ENCODE measurements at regions not wholly inside any gene's neighbourhood (a gene's known extent, or its start where the extent isn't known, plus 50 kb on each side); places are given as distances from the start of the nearest gene placed in this dataset.

DNA sequence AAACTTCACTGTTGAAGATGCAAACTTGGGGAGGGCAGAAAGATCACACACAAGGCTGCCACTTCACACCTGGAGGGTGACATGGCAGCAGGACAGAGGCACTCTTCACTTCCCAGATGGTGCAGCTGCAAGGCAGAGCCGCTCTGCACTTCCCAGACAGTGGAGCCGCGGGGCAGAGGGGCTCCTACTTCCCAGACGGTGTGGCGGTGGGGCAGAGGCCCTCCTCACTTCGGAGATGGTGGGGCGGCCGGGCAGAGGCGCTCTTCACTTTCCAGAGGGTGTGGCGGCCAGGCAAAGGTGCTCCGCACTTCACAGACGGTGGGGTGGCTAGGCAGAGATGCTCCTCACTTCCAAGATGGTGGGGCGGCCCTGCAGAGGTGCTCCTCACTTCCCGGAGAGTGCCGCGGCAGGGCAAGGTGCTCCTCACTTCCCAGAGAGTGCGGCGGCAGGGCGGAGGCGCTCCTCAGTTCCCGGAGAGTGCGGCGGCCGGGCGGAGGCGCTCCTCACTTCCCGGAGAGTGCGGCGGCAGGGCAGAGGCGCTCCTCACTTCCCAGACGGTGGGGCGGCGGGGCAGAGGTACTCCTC lies 58.3 kb upstream of the PPP1R9A start:
- H3K4me1 ChIP-seq (ENCODE audit: insufficient read depth, low read length) = no peaks in the 10 kb centered on the region
- no peaks in the 10 kb centered on the region for H3K9me3 ChIP-seq (ENCODE audit: low read length)
- no peak overlapping the region for H3K4me2 ChIP-seq (ENCODE audit: low read length)
- ChIA-PET CTCF (no interaction called here), POLR2A (ENCODE audit: unreplicated experiment) (no interaction called here)
- no TSS peak for BruUV-seq (replicated peaks)
- no peak overlapping the region for H3K4me3 ChIP-seq (ENCODE audit: low read length)
- DNase-seq (no peak), ATAC-seq (no peak)
- no peaks in the 10 kb centered on the region for H3K36me3 ChIP-seq (ENCODE audit: low read depth, low read length)
- no peak overlapping the region for H2AFZ ChIP-seq (ENCODE audit: low read length)
- no peaks in the 10 kb centered on the region for H3K79me2 ChIP-seq (ENCODE audit: low read length)
- H3K9me2 ChIP-seq (replicated peaks; ENCODE audit: low read length) = no peaks in the 10 kb centered on the region
- no peaks in the 10 kb centered on the region for H3K27me3 ChIP-seq (ENCODE audit: low read length)
- H4K20me1 ChIP-seq (ENCODE audit: low read length) = no peaks in the 10 kb centered on the region
- TF ChIP-seq EZH2phosphoT487 (IDR thresholded peaks at IDR 0.05; ENCODE audit: borderline replicate concordance, low read length) (no peak), EZH2 (IDR thresholded peaks at IDR 0.05; ENCODE audit: low read length, unreplicated experiment) (no peak)
- TF ChIP-seq, protein P1, sequence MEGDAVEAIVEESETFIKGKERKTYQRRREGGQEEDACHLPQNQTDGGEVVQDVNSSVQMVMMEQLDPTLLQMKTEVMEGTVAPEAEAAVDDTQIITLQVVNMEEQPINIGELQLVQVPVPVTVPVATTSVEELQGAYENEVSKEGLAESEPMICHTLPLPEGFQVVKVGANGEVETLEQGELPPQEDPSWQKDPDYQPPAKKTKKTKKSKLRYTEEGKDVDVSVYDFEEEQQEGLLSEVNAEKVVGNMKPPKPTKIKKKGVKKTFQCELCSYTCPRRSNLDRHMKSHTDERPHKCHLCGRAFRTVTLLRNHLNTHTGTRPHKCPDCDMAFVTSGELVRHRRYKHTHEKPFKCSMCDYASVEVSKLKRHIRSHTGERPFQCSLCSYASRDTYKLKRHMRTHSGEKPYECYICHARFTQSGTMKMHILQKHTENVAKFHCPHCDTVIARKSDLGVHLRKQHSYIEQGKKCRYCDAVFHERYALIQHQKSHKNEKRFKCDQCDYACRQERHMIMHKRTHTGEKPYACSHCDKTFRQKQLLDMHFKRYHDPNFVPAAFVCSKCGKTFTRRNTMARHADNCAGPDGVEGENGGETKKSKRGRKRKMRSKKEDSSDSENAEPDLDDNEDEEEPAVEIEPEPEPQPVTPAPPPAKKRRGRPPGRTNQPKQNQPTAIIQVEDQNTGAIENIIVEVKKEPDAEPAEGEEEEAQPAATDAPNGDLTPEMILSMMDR (conservative IDR thresholded peaks at IDR 0.05; ENCODE audit: low read depth, low read length) = no peak
- H3K9ac ChIP-seq (ENCODE audit: low read length) = no peak overlapping the region
- no peaks in the 10 kb centered on the region for H3F3A ChIP-seq (ENCODE audit: low read length, unreplicated experiment)
- intact Hi-C loops (cut with micrococcal nuclease) = no loop called here
- H3K27ac ChIP-seq (ENCODE audit: low read length) = no peak overlapping the region

DNA sequence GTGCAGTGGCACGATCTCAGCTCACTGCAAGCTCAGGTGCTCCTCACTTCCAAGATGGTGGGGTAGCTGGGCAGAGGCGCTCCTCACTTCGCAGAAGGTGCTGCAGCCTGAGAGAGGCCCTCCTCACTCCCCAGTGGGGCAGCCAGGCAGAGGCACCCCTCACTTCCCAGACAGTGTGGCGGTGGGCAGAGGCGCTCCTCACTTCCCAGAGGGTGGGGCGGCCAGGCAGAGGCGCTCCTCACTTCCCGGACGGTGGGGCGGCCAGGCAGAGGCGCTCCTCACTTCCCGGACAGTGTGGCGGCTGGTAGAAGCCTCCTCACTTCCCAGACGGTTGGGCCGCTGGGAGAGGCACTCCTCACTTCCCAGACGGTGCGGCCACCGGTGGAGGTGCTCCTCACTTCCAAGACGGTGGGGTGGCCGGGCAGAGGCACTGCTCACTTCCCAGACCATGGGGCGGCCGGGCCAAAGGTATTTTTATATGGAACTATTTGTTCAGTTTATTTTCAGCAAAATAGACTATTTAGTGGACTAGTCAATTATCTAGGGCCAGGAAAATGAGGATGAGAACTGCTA lies 57.7 kb upstream of the PPP1R9A start:
- ATAC-seq (no peak), DNase-seq (no peak)
- H3F3A ChIP-seq (ENCODE audit: low read length, unreplicated experiment) = no peaks in the 10 kb centered on the region
- H2AFZ ChIP-seq (ENCODE audit: low read length) = no peak overlapping the region
- ChIA-PET CTCF (no interaction called here), POLR2A (ENCODE audit: unreplicated experiment) (no interaction called here)
- TF ChIP-seq, protein P1 (conservative IDR thresholded peaks at IDR 0.05; ENCODE audit: low read depth, low read length) = no peak
- TF ChIP-seq EZH2phosphoT487 (IDR thresholded peaks at IDR 0.05; ENCODE audit: borderline replicate concordance, low read length) = no peak
- no peak for TF ChIP-seq EZH2 (IDR thresholded peaks at IDR 0.05; ENCODE audit: low read length, unreplicated experiment)
- H3K36me3 ChIP-seq (ENCODE audit: low read depth, low read length) = no peaks in the 10 kb centered on the region
- no peaks in the 10 kb centered on the region for H4K20me1 ChIP-seq (ENCODE audit: low read length)
- H3K9ac ChIP-seq (ENCODE audit: low read length) = no peak overlapping the region
- H3K79me2 ChIP-seq (ENCODE audit: low read length) = no peaks in the 10 kb centered on the region
- H3K4me2 ChIP-seq (ENCODE audit: low read length) = no peak overlapping the region
- H3K27ac ChIP-seq (ENCODE audit: low read length) = no peak overlapping the region
- no peak overlapping the region for H3K4me3 ChIP-seq (ENCODE audit: low read length)
- H3K9me2 ChIP-seq (replicated peaks; ENCODE audit: low read length) = no peaks in the 10 kb centered on the region
- no peaks in the 10 kb centered on the region for H3K9me3 ChIP-seq (ENCODE audit: low read length)
- H3K4me1 ChIP-seq (ENCODE audit: insufficient read depth, low read length) = no peaks in the 10 kb centered on the region
- intact Hi-C loops (cut with micrococcal nuclease) = no loop called here
- H3K27me3 ChIP-seq (ENCODE audit: low read length) = no peaks in the 10 kb centered on the region
- no TSS peak for BruUV-seq (replicated peaks)

DNA sequence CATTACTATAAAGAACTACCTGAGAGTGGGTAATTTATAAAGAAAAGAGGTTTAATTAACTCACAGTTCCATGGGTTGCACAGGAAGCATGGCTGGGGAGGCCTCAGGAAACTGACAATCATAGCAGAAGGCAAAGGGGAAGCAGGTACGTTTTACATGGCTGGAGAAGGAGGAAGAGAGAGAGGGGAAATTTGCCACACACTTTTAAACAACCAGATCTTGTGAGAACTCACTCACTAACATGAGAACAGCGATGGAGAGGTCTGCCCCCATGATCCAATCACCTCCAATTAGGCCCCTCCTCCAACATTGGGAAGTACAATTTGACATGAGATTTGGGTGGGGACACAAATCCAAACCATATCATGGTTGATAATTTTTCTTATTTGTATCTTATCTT lies 51.8 kb upstream of the PPP1R9A start:
- Histone ChIP-seq H3K9me3 (ENCODE audit: low read length) (no peaks in the 10 kb centered on the region), H3K4me1 (ENCODE audit: insufficient read depth, low read length) (no peaks in the 10 kb centered on the region), H3K9me2 (replicated peaks; ENCODE audit: low read length) (no peaks in the 10 kb centered on the region), H3K27ac (ENCODE audit: low read length) (no peak overlapping the region), H3K79me2 (ENCODE audit: low read length) (no peaks in the 10 kb centered on the region), H3K4me2 (ENCODE audit: low read length) (no peak overlapping the region), H2AFZ (ENCODE audit: low read length) (no peak overlapping the region), H3K9ac (ENCODE audit: low read length) (no peak overlapping the region), H3F3A (ENCODE audit: low read length, unreplicated experiment) (no peaks in the 10 kb centered on the region), H4K20me1 (ENCODE audit: low read length) (no peaks in the 10 kb centered on the region), H3K36me3 (ENCODE audit: low read depth, low read length) (no peaks in the 10 kb centered on the region), H3K27me3 (ENCODE audit: low read length) (no peaks in the 10 kb centered on the region), H3K4me3 (ENCODE audit: low read length) (no peak overlapping the region)
- intact Hi-C loops (cut with micrococcal nuclease) = no loop called here
- POLR2A ChIA-PET (ENCODE audit: unreplicated experiment) = no interaction called here
- ATAC-seq = no peak
- no peak for DNase-seq
- CTCF ChIA-PET = no interaction called here
- no TSS peak for BruUV-seq (replicated peaks)
- TF ChIP-seq EZH2 (IDR thresholded peaks at IDR 0.05; ENCODE audit: low read length, unreplicated experiment) (no peak), EZH2phosphoT487 (IDR thresholded peaks at IDR 0.05; ENCODE audit: borderline replicate concordance, low read length) (no peak)
- TF ChIP-seq, protein P1 (conservative IDR thresholded peaks at IDR 0.05; ENCODE audit: low read depth, low read length) = no peak

Data from PC-3 (cell line).